ENCODE measurements at regions not wholly inside any gene's neighbourhood (a gene's known extent, or its start where the extent isn't known, plus 50 kb on each side); places are given as distances from the start of the nearest gene placed in this dataset.

DNA sequence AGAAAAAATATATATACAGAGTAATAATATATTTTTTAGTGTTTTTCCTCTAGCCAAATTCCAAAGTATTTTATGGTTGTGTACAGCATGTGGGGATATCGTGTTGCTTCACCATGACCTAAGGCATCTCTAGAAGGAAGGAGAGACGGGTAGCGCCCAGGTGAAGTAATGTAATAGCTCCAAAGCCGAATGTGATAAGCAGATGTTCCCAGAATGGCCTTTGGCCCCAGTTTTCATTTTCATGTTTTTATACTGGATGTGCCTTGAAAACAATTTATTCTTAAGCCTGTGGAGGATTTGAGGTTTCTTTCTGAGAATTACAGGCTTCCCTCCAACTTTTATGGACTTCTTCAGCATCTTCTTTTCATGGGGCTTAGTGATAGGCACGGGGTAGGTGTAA is 587.9 kb upstream of the KIRREL3 start:
- in situ Hi-C loops (cut with HindIII; ENCODE audit: low sequenced_read_pairs): no loop called here

DNA sequence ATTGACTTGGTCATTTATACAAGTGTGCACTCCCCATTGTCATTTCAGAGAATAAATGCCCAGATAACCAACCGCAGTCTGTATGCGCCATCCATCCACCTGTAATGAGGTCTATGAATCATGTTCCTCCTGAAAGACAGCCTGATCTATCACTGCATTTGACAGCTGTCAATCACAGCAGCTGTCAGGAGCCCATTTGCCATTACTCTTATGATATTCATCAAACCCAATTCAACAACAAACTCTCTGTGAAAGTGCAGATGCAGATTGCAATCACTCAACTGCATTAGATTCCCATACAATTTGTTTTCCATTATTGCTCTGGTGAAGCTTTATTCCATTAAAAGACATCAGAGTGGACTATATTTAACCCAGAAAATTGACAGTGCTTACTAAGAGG is 586.9 kb upstream of the KIRREL3 start:
- in situ Hi-C loops (cut with HindIII; ENCODE audit: low sequenced_read_pairs): no loop called here

DNA sequence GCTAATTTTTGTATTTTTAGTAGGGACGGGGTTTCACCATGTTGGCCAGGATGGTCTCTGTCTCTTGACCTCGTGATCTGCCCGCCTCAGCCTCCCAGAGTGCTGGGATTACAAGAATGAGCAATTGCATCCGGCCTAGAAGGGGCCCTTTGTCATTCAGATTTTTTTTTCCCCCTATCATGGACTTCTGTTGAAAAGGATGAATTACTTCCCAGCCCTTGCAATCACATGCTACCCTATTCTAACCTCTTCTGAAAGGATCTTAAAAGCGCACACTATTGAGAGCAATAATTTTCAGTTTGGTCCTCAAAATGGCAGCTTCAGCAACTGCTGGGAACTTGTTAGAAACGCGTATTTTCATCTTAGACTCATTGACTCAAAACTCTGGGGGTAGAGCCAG is 575.6 kb upstream of the KIRREL3 start:
- in situ Hi-C loops (cut with HindIII; ENCODE audit: low sequenced_read_pairs): no loop called here

DNA sequence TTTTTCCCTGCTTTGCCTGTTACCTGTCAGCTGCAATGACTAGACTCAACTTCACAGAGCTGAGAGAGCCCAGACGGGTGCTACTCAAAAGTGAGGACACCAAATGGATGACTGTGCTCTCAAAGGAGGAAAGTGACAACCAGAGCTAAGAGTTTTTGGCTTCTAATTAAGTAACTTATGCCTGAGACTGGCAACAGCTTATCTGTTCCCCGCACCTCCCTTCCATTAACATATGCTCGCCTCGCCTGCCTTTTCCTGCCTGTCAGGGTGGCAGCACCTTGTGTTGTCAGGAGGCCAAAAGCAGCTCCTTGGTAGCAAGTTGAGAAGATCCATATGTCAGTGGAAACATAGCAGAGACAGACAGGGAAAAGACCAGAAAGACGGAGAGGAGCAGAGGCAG is 573.9 kb upstream of the KIRREL3 start:
- in situ Hi-C loops (cut with HindIII; ENCODE audit: low sequenced_read_pairs): no loop called here

DNA sequence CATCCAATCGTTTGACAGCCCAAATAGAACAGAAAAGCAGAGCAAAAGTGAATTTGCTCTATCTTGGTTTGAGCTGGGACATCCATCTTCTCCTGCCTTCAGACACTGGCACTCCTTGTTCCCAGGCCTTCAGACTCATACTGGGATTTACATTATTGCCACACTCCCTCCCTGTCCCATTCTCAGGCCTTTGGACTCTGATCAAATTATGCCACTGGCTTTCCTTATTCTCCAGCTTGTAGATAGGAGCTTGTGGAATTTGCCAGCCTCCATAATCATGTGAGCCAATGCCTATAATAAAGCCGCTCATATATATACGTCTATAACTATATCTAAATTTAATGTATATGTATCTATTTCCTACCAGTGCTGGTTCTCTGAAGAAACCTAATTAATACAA is 568.3 kb upstream of the KIRREL3 start:
- in situ Hi-C loops (cut with HindIII; ENCODE audit: low sequenced_read_pairs): no loop called here

DNA sequence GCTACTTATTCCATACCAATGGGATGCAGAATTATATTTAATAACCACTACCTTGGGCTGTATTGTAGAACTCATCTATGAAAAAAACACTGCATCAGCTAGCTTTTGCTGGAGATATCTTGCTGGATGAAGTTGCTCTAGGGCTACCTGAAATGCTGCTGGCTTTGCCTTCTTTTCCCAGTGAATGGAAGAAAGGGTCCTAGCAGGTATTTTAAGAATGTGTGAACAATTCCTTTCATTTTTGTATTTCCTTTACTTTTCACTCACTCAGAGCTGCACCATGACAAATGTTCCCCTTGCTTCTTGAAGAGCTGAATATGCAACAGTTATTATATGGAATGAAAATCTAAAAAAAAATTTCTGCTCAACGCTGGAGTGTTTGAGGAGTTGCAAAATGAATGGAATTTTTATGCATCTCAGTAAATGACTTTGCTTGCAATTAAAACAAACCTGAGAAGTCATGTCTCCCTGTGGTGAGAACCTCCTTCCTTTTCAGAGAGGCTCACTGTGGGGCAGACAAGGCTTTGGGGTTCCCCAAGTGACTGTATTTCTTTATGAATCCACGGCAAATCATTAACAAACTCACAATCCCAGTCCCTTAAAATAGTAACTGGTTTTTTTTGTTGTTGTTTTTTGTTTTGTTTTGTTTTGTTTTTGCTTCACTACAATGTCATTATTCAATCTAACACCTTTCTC is 566.8 kb upstream of the KIRREL3 start:
- in situ Hi-C loops (cut with HindIII; ENCODE audit: low sequenced_read_pairs): no loop called here

DNA sequence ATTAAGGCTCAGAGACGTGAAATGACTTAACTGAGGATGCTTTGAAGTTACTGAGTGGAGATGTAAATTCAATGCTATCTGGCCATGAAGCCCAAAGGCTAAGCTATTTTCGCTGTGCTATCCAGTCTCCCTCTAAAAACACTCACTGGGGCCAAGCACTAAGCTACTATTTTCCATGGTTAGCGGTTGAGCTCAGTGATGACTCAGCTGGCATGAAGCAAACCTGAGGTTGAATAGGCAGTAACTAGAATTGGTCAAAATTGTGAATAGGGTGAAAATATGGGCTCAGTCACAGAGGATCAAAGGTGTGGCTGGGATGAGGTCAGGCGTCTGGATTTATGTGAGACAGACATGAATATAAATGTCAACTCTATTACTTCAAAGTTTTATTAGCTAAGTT is 564.2 kb upstream of the KIRREL3 start:
- in situ Hi-C loops (cut with HindIII; ENCODE audit: low sequenced_read_pairs): no loop called here

DNA sequence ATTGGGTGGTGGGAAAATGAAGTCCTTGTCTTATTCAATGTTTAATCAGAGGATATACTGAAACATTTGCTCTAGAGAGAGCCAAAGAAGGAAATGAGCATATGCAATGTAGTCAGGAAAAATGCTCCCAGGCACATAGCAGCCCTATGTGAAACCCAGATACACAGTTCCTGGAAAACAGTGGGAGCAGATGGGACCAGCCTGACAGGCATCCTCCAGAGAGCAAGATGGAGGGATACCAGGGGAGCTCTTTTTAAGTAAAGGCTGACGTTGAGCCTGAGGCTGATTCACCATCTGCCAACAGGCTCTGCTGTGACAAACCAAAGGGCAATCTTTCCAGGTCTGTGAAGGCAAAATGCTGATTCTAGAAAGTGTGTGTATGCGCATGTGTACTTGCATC is 559.4 kb upstream of the KIRREL3 start:
- in situ Hi-C loops (cut with HindIII; ENCODE audit: low sequenced_read_pairs): no loop called here

DNA sequence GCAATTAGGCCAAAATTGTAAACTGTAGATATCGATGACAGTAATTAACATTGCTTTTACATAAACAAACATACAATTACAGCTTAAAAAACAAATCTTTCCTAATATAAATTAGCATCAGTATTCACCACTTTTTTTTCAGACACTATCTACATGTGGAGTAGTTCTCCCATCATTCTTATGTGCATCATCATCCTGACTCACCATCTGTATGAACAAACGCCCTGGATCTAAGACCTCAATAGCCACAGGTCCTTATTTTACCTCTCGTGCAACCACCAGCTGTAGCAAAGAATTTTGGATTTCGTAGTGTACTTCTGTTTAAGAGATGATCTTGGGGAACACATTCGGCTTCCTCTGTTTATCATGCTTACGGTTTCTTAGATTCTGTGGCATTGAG is 551.9 kb upstream of the KIRREL3 start:
- in situ Hi-C loops (cut with HindIII; ENCODE audit: low sequenced_read_pairs): no loop called here

DNA sequence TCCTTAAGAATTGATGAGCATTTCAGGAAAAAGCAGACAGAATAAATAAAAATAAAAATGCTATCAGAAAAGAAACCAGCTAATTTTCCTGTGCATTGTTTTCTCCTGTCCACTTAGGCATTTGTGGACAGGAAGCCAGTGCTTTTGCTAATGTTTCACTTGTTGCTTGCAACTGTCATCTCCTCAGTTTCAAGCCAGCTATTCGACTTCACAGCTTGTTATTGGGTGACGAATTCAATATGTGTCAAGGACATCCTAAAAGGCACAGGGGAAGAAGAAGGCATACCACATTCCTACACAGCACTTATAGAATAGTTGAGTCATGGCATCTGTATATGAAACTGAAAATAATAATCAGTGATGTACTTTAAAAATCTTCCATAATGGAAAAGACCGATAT is 530.6 kb upstream of the KIRREL3 start:
- in situ Hi-C loops (cut with HindIII; ENCODE audit: low sequenced_read_pairs): no loop called here

DNA sequence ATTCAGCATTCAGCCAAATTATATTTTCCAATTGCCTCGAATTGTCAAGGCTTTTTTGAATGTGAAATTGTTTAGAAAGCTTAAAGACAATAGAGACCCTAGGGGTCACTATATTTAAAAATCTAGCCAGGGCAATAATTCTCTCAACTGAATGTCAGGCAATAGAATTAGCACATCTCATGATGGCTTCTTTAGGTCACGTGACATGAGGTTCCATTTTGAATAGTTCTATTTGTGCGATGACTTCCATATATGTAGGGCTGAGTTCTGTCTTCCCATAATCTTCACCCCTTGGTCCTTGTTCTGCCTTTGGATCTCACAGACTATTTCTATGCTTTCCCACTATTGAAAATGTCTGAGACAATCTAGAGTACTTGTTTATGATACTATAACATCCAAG is 527.7 kb upstream of the KIRREL3 start:
- in situ Hi-C loops (cut with HindIII; ENCODE audit: low sequenced_read_pairs): no loop called here

DNA sequence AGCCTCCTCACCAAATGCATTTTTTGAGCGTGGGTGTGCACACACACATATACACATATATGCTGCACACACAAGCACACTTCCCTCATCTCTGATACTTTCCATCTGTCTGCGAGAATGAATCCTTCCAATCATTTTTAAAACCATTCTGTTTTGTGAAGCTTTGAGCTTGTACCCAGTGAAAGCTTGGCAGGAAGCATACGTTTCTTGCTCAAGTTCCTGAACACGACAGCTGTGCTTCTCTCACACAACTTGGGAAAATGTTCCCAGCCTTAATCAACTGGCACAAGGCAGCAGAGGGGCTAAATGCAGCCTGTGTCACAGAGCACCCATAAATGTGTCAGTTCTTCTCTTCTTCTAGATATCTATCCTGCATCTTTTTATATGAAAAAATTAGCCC is 524.0 kb upstream of the KIRREL3 start:
- in situ Hi-C loops (cut with HindIII; ENCODE audit: low sequenced_read_pairs): no loop called here

DNA sequence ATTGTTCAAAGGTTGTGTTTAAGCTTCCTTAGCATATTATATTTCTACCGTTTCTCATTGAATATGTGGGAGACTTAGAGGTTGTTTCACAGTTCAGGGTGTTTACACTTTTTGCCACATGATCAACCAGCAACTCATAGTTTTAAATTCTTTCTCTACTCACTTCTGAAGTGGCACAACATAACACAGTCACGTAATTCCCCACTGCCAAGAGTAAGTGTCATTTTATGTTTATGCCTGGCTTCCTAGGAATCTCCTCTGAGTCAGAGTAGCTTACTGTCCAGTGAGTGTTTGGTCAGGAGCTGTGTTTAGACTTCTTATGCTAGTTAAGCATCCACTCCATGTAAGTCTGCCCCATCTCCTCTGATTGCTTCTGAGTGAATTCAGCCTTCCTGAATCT is 520.8 kb upstream of the KIRREL3 start:
- in situ Hi-C loops (cut with HindIII; ENCODE audit: low sequenced_read_pairs): no loop called here

DNA sequence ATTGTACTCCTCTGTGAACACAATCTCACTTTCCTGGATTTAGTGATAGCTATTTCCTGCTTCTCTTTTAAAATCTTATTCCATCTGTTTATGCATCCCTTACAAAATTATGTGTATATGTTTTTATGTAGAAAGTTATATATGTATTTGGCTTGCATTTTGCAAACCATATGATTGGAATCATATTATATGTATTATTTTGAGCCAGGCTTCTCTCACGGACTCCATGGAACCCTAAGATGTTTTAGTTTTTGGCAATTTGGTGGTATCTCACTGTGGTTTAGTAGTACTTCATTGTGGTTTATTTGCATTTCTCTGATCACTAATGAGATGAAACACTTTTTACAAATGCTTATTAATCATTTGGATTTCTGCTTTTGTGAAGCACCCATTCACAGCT is 507.3 kb upstream of the KIRREL3 start:
- in situ Hi-C loops (cut with HindIII; ENCODE audit: low sequenced_read_pairs): no loop called here

DNA sequence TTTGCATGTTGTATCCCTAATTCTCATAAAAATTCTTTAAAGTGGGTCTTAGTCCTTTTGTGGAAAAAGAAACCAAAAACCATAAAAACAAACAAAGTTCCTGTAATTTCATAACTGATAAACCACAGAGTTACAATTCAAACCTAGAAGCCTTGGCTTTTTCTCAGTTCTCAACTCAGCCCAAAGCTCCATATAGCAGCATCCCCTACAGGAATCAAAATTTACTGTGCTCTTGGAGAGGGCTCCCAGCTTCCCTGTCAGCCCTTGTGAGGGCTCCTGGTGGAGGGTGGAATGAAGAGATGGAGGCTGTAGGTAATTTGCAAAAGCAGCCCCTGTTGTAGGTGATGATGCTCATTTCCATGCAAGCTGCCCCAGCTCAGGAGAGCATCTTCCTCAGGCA is 506.1 kb upstream of the KIRREL3 start:
- in situ Hi-C loops (cut with HindIII; ENCODE audit: low sequenced_read_pairs): no loop called here

DNA sequence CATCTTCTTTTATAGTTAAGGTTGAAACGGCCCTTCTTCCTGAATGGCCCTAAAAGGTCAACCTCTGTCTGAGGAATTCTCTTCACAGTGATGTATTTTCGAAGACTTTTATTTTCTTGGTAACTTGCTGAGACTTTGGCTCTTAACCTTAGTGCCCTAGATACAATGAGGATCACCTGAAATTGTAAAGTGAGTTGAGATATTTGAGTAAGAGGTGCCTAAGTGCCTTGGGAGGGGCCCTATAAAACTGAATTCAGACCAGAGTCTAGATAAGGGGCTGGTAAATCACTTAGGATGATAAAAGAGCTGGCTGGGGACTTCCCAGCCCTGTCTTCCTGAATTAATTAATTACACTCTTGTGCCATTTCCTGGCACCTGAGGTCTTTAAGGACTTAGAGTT is 505.6 kb upstream of the KIRREL3 start:
- in situ Hi-C loops (cut with HindIII; ENCODE audit: low sequenced_read_pairs): no loop called here

DNA sequence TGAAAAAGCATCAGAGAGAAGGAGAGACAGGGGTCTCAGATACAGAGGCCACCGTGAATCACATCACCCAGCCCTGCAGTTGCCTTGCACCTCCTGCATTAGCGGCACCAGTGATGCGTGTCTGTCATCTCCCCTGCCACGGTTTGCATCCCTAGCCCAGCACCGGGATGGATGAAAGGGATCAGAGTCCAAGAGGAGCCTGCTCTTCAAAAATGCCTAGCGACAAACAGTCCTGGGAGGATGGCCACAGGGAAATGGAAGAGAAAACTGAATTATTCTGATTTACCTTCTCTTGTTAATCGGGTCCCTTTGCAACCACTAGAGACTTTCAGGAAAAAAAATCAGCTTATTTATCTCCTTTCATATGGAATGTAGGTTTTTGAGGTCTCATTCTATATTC is 495.6 kb upstream of the KIRREL3 start:
- in situ Hi-C loops (cut with HindIII; ENCODE audit: low sequenced_read_pairs): no loop called here

DNA sequence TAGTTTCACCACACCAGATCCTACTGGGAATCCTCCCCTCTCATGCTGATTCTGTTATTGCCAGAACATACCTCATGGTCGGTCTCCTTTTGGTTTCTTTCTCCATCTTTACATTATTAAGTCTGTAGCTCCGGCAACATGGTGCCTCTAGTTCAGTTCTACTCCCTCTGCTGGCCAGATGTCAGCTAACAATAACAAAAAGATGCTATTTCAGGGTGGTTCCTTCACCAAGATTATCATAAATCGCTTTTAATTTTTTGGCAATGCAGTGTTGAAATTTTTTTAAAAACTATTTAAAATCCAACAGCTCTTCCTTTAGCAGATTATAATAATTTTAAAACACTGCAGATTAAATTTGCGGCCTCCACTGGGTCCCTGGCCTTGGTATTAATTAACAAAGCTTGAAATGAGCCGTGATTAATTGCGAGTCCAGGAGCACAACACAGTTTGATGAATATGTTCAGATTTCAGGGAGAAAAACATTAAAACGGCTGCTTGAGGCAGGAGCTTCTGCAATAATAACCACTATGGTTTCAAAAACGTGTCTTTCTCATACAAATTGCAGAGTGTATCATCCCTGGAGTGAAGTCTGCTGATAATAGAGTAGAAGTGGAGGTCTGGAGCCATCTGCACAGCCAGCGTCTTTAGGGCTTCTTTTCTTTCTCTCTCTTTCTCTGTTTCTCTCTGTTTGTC is 492.9 kb upstream of the KIRREL3 start:
- in situ Hi-C loops (cut with HindIII; ENCODE audit: low sequenced_read_pairs): no loop called here

DNA sequence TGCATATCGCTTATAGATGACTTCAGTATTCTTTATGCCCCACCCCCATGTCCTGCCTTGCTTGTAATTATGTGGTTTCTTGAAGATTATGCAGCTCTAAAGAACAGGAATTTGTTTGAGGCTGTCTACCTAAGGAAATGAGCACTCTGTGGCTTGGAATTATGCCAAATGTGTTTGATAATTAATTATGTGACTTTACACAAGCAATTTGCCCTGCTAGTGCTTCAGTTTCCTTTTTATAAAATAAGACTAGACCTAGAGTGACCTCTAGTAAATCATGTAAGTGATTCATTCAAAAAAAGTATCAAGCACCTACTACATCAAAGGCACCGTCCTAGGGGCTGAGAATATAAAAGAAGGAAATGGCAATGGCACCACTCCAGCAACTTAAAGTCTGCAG is 491.5 kb upstream of the KIRREL3 start:
- in situ Hi-C loops (cut with HindIII; ENCODE audit: low sequenced_read_pairs): no loop called here

DNA sequence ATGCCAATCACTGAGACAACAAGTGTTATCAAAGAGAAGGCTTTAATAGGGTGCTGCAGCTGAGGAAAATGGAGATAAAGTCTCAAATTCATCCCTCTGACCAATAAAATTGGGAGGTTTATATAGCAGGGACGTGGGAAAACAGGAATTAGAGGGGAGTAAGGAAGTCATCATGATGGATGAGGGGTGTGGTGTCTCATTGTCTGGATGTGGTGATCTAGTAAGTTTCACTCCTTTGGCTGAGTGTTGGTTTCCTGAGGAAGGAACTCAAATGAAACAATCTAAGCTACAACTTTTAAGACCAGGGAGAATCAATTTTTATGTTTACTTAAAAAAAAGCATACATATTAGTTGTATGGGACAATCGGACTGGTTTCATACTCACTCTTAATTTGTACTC is 491.0 kb upstream of the KIRREL3 start:
- in situ Hi-C loops (cut with HindIII; ENCODE audit: low sequenced_read_pairs): no loop called here

DNA sequence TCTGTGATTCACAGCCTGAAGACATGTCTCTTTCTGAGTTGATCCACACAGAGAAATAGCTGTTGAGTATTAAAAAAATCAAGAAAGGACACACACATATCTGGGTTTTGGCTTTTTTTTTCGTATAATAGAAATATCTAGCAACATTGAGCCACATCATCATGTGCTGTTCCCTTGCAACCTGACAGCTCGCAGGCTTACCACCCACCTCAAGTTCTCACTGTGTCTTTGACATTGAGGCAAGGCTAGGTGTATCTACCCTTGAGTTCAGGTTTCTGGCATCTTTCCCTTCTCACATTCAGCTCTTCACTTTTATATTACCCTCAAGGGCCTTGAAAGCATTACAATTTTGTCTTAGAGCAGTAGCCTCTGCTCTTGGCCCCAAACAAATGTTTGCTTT is 490.3 kb upstream of the KIRREL3 start:
- in situ Hi-C loops (cut with HindIII; ENCODE audit: low sequenced_read_pairs): no loop called here

DNA sequence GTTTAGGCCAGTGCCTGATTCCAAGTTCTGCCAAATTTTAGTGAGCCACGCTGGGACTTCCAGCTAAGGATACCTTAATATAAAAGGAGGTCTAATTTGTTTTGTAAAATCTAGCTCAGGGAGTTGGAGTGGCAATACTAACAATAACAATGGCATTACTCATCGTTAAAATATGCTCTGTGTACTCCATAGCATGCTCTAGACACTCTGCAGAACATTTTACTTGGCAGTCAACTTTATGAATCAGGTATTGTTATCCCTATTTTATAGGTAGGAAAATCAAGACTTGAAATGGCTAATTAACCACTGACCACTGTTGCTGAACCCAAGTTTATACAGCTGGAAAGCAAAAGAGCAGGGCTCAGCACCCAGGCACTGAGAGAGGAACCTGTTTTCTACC is 485.0 kb upstream of the KIRREL3 start:
- in situ Hi-C loops (cut with HindIII; ENCODE audit: low sequenced_read_pairs): no loop called here

DNA sequence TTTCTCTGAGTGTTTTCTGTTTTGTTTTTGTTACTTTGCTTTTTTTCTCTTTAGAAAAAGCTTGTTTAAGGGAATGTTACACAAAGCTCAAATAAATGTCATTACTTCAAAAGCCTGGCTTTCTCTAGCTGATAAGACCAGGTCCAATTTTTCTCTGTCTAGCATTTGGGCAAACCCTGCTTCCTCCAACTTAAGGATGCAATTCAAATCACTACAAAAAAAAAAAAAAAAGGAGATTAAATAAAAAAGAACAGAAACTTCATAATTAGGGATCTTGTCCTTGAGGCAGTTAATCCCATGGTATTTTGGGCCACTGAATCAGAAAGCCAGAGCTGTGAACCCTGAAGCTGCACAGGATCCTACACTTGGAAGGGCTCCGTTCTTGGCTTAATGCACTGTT is 480.8 kb upstream of the KIRREL3 start:
- in situ Hi-C loops (cut with HindIII; ENCODE audit: low sequenced_read_pairs): no loop called here

Data from DLD1 (cell line).